SU-DHL-6 (cell line): ENCODE measurements at regions not wholly inside any gene's neighbourhood (a gene's known extent, or its start where the extent isn't known, plus 50 kb on each side); places are given as distances from the start of the nearest gene placed in this dataset.

Experiments used
- CTCF ChIP-seq: fragments of 200-600 bp; sonication (generic); IDR thresholded peaks from one replicate; pipeline ENCODE4 v1.5.1; 2017; ENCODE audit warnings: antibody characterized with exemption, mild to moderate bottlenecking, low read length, moderate library complexity; ENCODE audit not compliant: insufficient read depth, poor library complexity, severe bottlenecking
- EZH2phosphoT487 ChIP-seq: fragments of 200-600 bp; sonication (generic), shearing (Covaris generic); conservative IDR thresholded peaks from 2 replicates; pipeline ENCODE4 v1.6.1; 2018; ENCODE audit warnings: mild to moderate bottlenecking, antibody characterized with exemption, low read length, moderate library complexity, mixed read lengths

GRCh38 chr10:35768011-35768410 lies 125.9 kb upstream of the FZD8 start:
- TF ChIP-seq CTCF (no peak), EZH2phosphoT487 (no peak)
